B cell (primary cell): ENCODE measurements at regions not wholly inside any gene's neighbourhood (a gene's known extent, or its start where the extent isn't known, plus 50 kb on each side); places are given as distances from the start of the nearest gene placed in this dataset.
"Not testable (repeated sequence)": the region's sequence is repeated elsewhere in the genome, so short reads cannot be mapped to it uniquely, and the experiment has no call there.

Source experiments
- ATAC-seq: fragments of 200-7000 bp; cut with Tn5 transposase; one replicate; pipeline ENCODE4 v1.10.0; 2021; ENCODE audit warnings: low read depth, mild to moderate bottlenecking, moderate number of reproducible peaks, moderate library complexity
- CTCF ChIA-PET: fragments of 350-600 bp; sonication (Branson Sonifier 250); formaldehyde crosslinking; loops from one replicate; lab custom pipeline; 2021; ENCODE audit warnings: antibody characterized with exemption, inconsistent platforms; lab: Charles Lee
- POLR2A ChIA-PET: fragments of 350-600 bp; sonication (Branson Sonifier 250); formaldehyde crosslinking; loops from one replicate; lab custom pipeline; 2021; ENCODE audit warnings: antibody characterized with exemption; lab: Charles Lee
- DNase-seq: peaks from one replicate; pipeline ENCODE4 v3.0.0; 2013
- H2AFZ ChIP-seq: 2 replicates; pipeline ENCODE4 v1.6.1; 2012; ENCODE audit warnings: mild to moderate bottlenecking, low read depth, low read length; ENCODE audit not compliant: insufficient read depth, poor library complexity, severe bottlenecking
- H3K27ac ChIP-seq, 2 donors: 1 replicate in 1 of 2; 2 replicates in 1 of 2; pipeline ENCODE4 v1.5.1; 2012 to 2013; ENCODE audit warnings: low read length in 2 of 2, mild to moderate bottlenecking in 2 of 2, moderate library complexity in 1 of 2
- H3K27me3 ChIP-seq, 4 experiments: fragments of 200-600 bp in 1 of 4; sonication (generic) in 1 of 4; replicated peaks in 1 of 4; 1 replicate in 2 of 4; 2 replicates in 2 of 4; pipeline versions ENCODE4 v1.6.1 to v1.7.0; 2013 to 2016; ENCODE audit warnings: low read length in 3 of 4, mild to moderate bottlenecking in 2 of 4, mixed read lengths in 1 of 4, moderate library complexity in 1 of 4; ENCODE audit not compliant: insufficient read depth in 4 of 4, control insufficient read depth in 3 of 4; ENCODE audit errors: control extremely low read depth in 1 of 4
- H3K36me3 ChIP-seq, 2 experiments: replicated peaks in 1 of 2; 1 replicate in 1 of 2; 2 replicates in 1 of 2; pipeline versions ENCODE4 v1.6.1 to v1.7.1; 2013; ENCODE audit warnings: low read length in 1 of 2; ENCODE audit not compliant: insufficient read depth in 2 of 2, control insufficient read depth in 1 of 2; ENCODE audit errors: control extremely low read depth in 1 of 2, extremely low read depth in 1 of 2
- H3K4me1 ChIP-seq, 2 donors: fragments of 200-600 bp in 1 of 2; sonication (generic) in 1 of 2; 1 replicate in 1 of 2; 2 replicates in 1 of 2; pipeline versions ENCODE4 v1.5.1 to v1.6.1; 2013 to 2017; ENCODE audit warnings: low read length in 2 of 2; ENCODE audit not compliant: control insufficient read depth in 2 of 2, insufficient read depth in 2 of 2
- H3K4me2 ChIP-seq: replicated peaks from 2 replicates; pipeline ENCODE3; 2012; ENCODE audit warnings: mild to moderate bottlenecking, low read depth, low read length; ENCODE audit not compliant: poor library complexity, severe bottlenecking
- H3K4me3 ChIP-seq, 5 experiments: fragments of 200-600 bp in 1 of 5; sonication (generic) in 1 of 5; 1 replicate in 3 of 5; 2 replicates in 2 of 5; pipeline versions ENCODE4 v1.5.1 to v1.7.0; 2011 to 2016; ENCODE audit warnings: low read length in 4 of 5, mild to moderate bottlenecking in 4 of 5, low read depth in 2 of 5, control low read depth in 1 of 5, moderate library complexity in 1 of 5; ENCODE audit not compliant: insufficient read depth in 1 of 5; ENCODE audit errors: control extremely low read depth in 1 of 5, extremely low read depth in 1 of 5
- H3K79me2 ChIP-seq: fragments of 200-600 bp; sonication (generic); one replicate; pipeline ENCODE4 v1.6.0; 2016; ENCODE audit warnings: low read length; ENCODE audit not compliant: control insufficient read depth, insufficient read depth
- H3K9ac ChIP-seq: fragments of 200-600 bp; sonication (generic); 2 replicates; pipeline ENCODE4 v1.6.1; 2017; ENCODE audit warnings: mild to moderate bottlenecking, low read length, moderate library complexity
- H3K9me3 ChIP-seq, 3 donors: one replicate each; pipeline versions ENCODE4 v1.6.1 to v1.7.1; 2013; ENCODE audit warnings: low read length in 2 of 3; ENCODE audit not compliant: control insufficient read depth in 2 of 3, insufficient read depth in 1 of 3; ENCODE audit errors: control extremely low read depth in 1 of 3
- H4K20me1 ChIP-seq: 2 replicates; pipeline ENCODE4 v1.6.0; 2012; ENCODE audit warnings: mild to moderate bottlenecking, low read length; ENCODE audit not compliant: insufficient read depth, control insufficient read depth, poor library complexity, severe bottlenecking
- H3K27ac Mint-ChIP-seq: one replicate; pipeline ENCODE4 v1.8.0; 2021; ENCODE audit warnings: mixed read lengths
- H3K27me3 Mint-ChIP-seq: one replicate; pipeline ENCODE4 v1.8.0; 2021; ENCODE audit warnings: mixed read lengths
- H3K4me1 Mint-ChIP-seq: one replicate; pipeline ENCODE4 v1.8.0; 2021; ENCODE audit warnings: mixed read lengths
- H3K4me3 Mint-ChIP-seq: one replicate; pipeline ENCODE4 v1.8.0; 2021; ENCODE audit warnings: mixed read lengths
- H3K9me3 Mint-ChIP-seq: one replicate; pipeline ENCODE4 v1.8.0; 2022; ENCODE audit warnings: mixed read lengths; ENCODE audit not compliant: insufficient read depth
- CTCF ChIP-seq: fragments of 200-600 bp; IDR thresholded peaks from one replicate; pipeline ENCODE4 v1.8.0; 2022; ENCODE audit warnings: antibody characterized with exemption, mild to moderate bottlenecking
- EZH2 ChIP-seq: IDR thresholded peaks from 2 replicates; pipeline ENCODE4 v1.6.1; 2012; ENCODE audit warnings: borderline replicate concordance, low read depth, mild to moderate bottlenecking, moderate library complexity, low read length; ENCODE audit not compliant: insufficient read depth, poor library complexity, severe bottlenecking
- WGBS: methylation state at CpG from one replicate; pipeline ENCODE4 v1.1.5; 2013; ENCODE audit warnings: missing lambda C conversion rate; ENCODE audit not compliant: insufficient coverage; 5-methylcytosine and 5-hydroxymethylcytosine counted together
- intact Hi-C: fragments of 100-400 bp; cut with micrococcal nuclease; formaldehyde crosslinking; loops from one replicate; pipeline ENCODE4 v1.10.0; 2022

- no peak overlapping the region for H3K27ac Mint-ChIP-seq
- no peak for ATAC-seq
Measured at GRCh38 chr1:96466842-96467241, 254.7 kb upstream of the PTBP2 start.

GRCh38 chr1:96469726-96470125 lies 251.9 kb upstream of the PTBP2 start:
- CTCF ChIA-PET, H3K9ac ChIP-seq, H3K4me2 ChIP-seq, H3K9me3 Mint-ChIP-seq, H3K79me2 ChIP-seq, H3K27me3 Mint-ChIP-seq, POLR2A ChIA-PET, H4K20me1 ChIP-seq, intact Hi-C loops, H3K4me1 ChIP-seq, H3K36me3 ChIP-seq, H3K4me3 ChIP-seq, ATAC-seq, DNase-seq, H2AFZ ChIP-seq, H3K4me3 Mint-ChIP-seq, H3K27me3 ChIP-seq, H3K4me1 Mint-ChIP-seq, H3K9me3 ChIP-seq, H3K27ac ChIP-seq, H3K27ac Mint-ChIP-seq: not testable (repeated sequence)
- WGBS, result no CpG with 5 or more reads among the region's 24 CpGs

More at GRCh38 chr1:96466842-96467241, 254.7 kb upstream of the PTBP2 start:
- H3K27ac ChIP-seq, result no peak overlapping the region
- no peaks in the 10 kb centered on the region for H3K36me3 ChIP-seq
- H2AFZ ChIP-seq, result no peak overlapping the region
- H3K4me3 ChIP-seq, result no peak overlapping the region
- ChIA-PET CTCF (no interaction called here), POLR2A (no interaction called here)
- no peaks in the 10 kb centered on the region for H3K9me3 ChIP-seq
- no CpG with 5 or more reads among the region's 1 CpG for WGBS
- DNase-seq, result no peak
- Mint-ChIP-seq H3K4me1 (no peaks in the 10 kb centered on the region), H3K27me3 (no peaks in the 10 kb centered on the region), H3K9me3 (no peaks in the 10 kb centered on the region), H3K4me3 (no peak overlapping the region)
- no peak overlapping the region for H3K9ac ChIP-seq
- H4K20me1 ChIP-seq, result no peaks in the 10 kb centered on the region
- no peaks in the 10 kb centered on the region for H3K79me2 ChIP-seq
- H3K4me1 ChIP-seq, result no peaks in the 10 kb centered on the region
- no peaks in the 10 kb centered on the region for H3K27me3 ChIP-seq
- H3K4me2 ChIP-seq, result no peak overlapping the region
- intact Hi-C loops, result no loop called here
- TF ChIP-seq EZH2 (no peak), CTCF (no peak)
